KMS-11 (cell line): ENCODE measurements at regions not wholly inside any gene's neighbourhood (a gene's known extent, or its start where the extent isn't known, plus 50 kb on each side); places are given as distances from the start of the nearest gene placed in this dataset.

Source experiments
- H2AFZ ChIP-seq: fragments of 200-600 bp; sonication (generic); 2 replicates; pipeline ENCODE4 v1.6.1; 2016; ENCODE audit warnings: antibody characterized with exemption, mixed run types, low read depth
- H3K27ac ChIP-seq: fragments of 200-600 bp; sonication (generic); 2 replicates; pipeline ENCODE4 v1.6.1; 2016; ENCODE audit warnings: mild to moderate bottlenecking, mixed run types
- H3K27me3 ChIP-seq: fragments of 200-600 bp; sonication (generic); 2 replicates; pipeline ENCODE4 v1.6.1; 2017; ENCODE audit warnings: mild to moderate bottlenecking, low read depth, mixed run types, moderate library complexity; ENCODE audit not compliant: insufficient read depth
- H3K36me3 ChIP-seq: fragments of 200-600 bp; sonication (generic); 2 replicates; pipeline ENCODE4 v1.6.1; 2017; ENCODE audit warnings: mild to moderate bottlenecking, mixed run types; ENCODE audit not compliant: insufficient read depth
- H3K4me1 ChIP-seq: fragments of 200-600 bp; sonication (generic); 2 replicates; pipeline ENCODE4 v1.6.1; 2016; ENCODE audit warnings: mild to moderate bottlenecking, low read depth, mixed run types; ENCODE audit not compliant: poor library complexity, severe bottlenecking
- H3K4me2 ChIP-seq: fragments of 200-600 bp; sonication (generic); 2 replicates; pipeline ENCODE4 v1.7.0; 2016; ENCODE audit warnings: mild to moderate bottlenecking, mixed run types
- H3K4me3 ChIP-seq: fragments of 200-600 bp; sonication (generic); IDR thresholded peaks from 2 replicates; pipeline ENCODE4 v1.6.1; 2017; ENCODE audit warnings: low read depth, low read length, mixed read lengths; ENCODE audit not compliant: insufficient read depth
- H3K79me2 ChIP-seq: fragments of 200-600 bp; sonication (generic); 2 replicates; pipeline ENCODE4 v1.6.1; 2016; ENCODE audit warnings: low read depth, mixed run types; ENCODE audit not compliant: insufficient read depth
- H3K9ac ChIP-seq: fragments of 200-600 bp; sonication (generic); 2 replicates; pipeline ENCODE4 v1.6.1; 2016; ENCODE audit warnings: mild to moderate bottlenecking, mixed run types
- H4K20me1 ChIP-seq: fragments of 200-600 bp; sonication (generic); 2 replicates; pipeline ENCODE4 v1.6.1; 2016; ENCODE audit warnings: mild to moderate bottlenecking, mixed run types; ENCODE audit not compliant: insufficient read depth
- CTCF ChIP-seq: fragments of 200-600 bp; sonication (generic); conservative IDR thresholded peaks from 2 replicates; pipeline ENCODE4 v1.6.1; 2017; ENCODE audit warnings: low read depth, mild to moderate bottlenecking, antibody characterized with exemption, low read length, moderate library complexity, mixed read lengths

DNA sequence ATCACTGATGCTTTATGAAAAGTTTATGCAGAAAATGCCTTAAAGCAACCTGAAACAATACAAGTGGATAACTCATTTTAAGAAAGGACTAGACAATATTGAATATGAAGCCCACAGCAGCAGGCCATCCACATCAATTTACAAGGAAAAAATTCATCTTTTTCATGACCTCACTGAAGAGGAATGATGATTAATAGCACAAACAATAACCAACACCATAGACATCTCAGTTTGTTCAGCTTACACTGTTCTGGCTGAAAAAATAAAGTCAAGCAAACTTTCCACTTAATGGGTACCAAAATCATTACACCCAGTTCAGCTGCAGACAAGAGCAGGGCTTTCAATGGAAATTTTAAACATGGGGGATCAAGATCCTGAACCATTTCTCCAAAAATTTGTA, 380.6 kb upstream of the NEGR1 start:
- H3K27ac ChIP-seq, result no peak overlapping the region
- H3K4me1 ChIP-seq, result no peaks in the 10 kb centered on the region

DNA sequence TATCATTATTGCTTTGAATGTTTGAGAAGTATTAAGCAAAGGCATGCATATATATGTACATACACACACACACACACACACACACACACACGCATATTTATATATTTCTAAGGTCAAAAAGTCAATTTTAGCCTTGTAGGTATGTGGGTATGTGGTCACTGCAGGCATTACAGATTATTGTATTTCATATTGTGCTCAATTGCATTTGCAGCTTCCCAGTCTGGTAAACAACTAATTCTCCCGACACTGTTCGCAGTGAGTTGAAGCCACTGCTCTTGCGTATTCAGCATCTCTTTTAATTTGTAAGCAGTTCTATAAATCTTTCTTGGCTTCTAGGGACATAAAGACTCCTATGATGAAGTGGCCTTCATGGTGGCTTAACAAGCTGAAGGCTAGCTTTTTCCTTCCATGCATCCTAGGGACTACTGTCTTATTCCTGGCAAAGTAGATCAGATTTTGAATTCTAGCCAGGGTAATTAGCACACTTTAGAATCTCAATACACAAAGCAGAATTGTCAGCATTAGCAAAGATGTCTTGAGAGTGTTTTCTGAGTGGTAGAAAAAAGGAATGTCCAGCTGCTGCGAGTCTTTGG, 368.6 kb upstream of the NEGR1 start:
- no peak overlapping the region for H2AFZ ChIP-seq
- H4K20me1 ChIP-seq, result no peaks in the 10 kb centered on the region
- no peak overlapping the region for H3K9ac ChIP-seq
- no peaks in the 10 kb centered on the region for H3K36me3 ChIP-seq
- TF ChIP-seq CTCF, result no peak
- H3K4me3 ChIP-seq, result no peak overlapping the region
- no peak overlapping the region for H3K4me2 ChIP-seq
- H3K79me2 ChIP-seq, result no peaks in the 10 kb centered on the region
- no peaks in the 10 kb centered on the region for H3K27me3 ChIP-seq
- no peaks in the 10 kb centered on the region for H3K4me1 ChIP-seq
- no peak overlapping the region for H3K27ac ChIP-seq

More for the DNA sequence above, 380.6 kb upstream of the NEGR1 start:
- Histone ChIP-seq H4K20me1 (no peaks in the 10 kb centered on the region), H2AFZ (no peak overlapping the region), H3K36me3 (no peaks in the 10 kb centered on the region), H3K4me3 (no peak overlapping the region), H3K4me2 (no peak overlapping the region), H3K9ac (no peak overlapping the region), H3K79me2 (no peaks in the 10 kb centered on the region), H3K27me3 (no peaks in the 10 kb centered on the region)
- no peak for TF ChIP-seq CTCF

GRCh38 chr1:72649991-72650390, 367.7 kb upstream of the NEGR1 start:
- no peak overlapping the region for H3K4me3 ChIP-seq
- TF ChIP-seq CTCF, result no peak
- H3K79me2 ChIP-seq, result no peaks in the 10 kb centered on the region
- no peak overlapping the region for H3K27ac ChIP-seq
- H3K4me1 ChIP-seq, result no peaks in the 10 kb centered on the region
- no peak overlapping the region for H3K9ac ChIP-seq
- no peak overlapping the region for H3K4me2 ChIP-seq
- H3K27me3 ChIP-seq, result no peaks in the 10 kb centered on the region
- H2AFZ ChIP-seq, result no peak overlapping the region
- no peaks in the 10 kb centered on the region for H4K20me1 ChIP-seq
- no peaks in the 10 kb centered on the region for H3K36me3 ChIP-seq

- Histone ChIP-seq H3K4me2 (no peak overlapping the region), H3K4me3 (no peak overlapping the region), H3K27ac (no peak overlapping the region), H3K36me3 (no peaks in the 10 kb centered on the region), H3K9ac (no peak overlapping the region), H2AFZ (no peak overlapping the region), H3K79me2 (no peaks in the 10 kb centered on the region), H3K4me1 (no peaks in the 10 kb centered on the region), H4K20me1 (no peaks in the 10 kb centered on the region), H3K27me3 (no peaks in the 10 kb centered on the region)
- TF ChIP-seq CTCF, result no peak
Measured at GRCh38 chr1:72649211-72649888, 367.0 kb upstream of the NEGR1 start.
